ENCODE measurements at regions not wholly inside any gene's neighbourhood (a gene's known extent, or its start where the extent isn't known, plus 50 kb on each side); places are given as distances from the start of the nearest gene placed in this dataset.

- DNase-seq = no peak
Measured at GRCh38 chr5:3963652-3964051, 368.0 kb downstream of the IRX1 start.

DNA sequence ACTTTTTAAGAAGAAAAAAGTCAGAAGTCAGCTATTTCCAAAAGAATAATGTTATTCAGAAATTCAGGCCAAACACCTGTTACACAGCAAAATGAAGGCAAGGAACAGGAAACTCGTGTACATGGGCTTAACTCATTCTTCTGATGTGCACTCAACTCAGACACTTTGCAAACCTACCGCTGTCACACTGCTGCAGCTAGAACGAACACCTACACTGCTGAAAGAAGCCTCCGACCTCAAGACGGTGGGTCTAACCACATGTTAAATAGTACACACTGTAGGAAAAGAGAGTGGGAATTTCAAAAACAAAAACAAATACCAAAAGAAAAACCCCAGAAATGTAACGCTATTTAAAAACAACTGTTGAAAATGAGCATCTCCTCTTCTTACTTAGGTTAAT lies 384.5 kb downstream of the IRX1 start:
- no peak for DNase-seq

GRCh38 chr5:3987867-3988266 lies 392.2 kb downstream of the IRX1 start:
- DNase-seq = no peak

DNA sequence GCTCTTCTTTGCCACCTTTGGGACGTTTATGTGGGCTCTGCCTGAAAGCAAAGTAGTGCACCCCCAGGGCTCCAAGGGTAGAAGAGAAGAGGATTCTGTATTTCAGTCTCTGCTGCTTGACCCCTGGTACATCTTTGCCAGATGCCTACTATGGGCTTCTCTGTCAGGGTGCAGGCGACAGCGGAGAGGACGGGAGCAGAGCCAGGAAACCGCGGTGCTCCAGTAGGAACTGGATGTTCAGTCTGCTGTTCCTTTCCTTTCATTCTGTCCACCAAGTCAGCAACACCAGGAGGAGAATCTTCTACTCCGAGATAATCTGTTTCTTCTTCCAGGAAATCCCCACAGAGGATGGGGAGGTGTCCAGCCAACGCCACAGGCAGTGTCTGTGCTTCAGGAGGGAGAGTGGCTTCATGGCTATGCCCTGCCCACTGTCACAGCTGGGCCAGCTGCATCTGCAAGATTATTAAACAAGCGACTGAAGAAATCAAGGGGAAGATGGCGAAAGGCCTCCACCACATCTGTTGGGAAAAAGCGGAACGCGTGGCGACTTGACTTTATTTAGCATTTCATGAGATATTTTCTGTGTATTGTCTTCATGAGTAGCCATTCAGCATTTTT lies 398.3 kb downstream of the IRX1 start:
- no peak for DNase-seq

DNA sequence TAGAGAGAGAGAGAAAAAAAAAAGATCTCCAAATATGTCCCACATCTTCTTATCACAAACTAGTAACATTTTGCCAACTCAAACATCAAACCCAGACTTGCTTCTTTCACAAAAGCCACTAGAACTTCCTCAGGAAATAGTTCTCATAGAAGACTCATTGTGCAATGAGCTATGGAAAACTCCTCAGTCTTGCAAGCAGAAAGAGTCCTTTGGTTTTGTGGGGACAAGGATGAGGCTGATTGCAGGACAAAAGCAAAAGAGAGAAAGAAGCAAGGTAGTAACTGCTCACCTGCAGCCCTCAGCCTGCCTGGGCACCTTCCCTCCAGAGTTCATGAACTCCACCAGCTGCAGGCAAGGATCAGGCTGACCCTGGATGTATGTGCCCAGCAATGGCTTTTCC lies 399.0 kb downstream of the IRX1 start:
- DNase-seq = no peak

DNA sequence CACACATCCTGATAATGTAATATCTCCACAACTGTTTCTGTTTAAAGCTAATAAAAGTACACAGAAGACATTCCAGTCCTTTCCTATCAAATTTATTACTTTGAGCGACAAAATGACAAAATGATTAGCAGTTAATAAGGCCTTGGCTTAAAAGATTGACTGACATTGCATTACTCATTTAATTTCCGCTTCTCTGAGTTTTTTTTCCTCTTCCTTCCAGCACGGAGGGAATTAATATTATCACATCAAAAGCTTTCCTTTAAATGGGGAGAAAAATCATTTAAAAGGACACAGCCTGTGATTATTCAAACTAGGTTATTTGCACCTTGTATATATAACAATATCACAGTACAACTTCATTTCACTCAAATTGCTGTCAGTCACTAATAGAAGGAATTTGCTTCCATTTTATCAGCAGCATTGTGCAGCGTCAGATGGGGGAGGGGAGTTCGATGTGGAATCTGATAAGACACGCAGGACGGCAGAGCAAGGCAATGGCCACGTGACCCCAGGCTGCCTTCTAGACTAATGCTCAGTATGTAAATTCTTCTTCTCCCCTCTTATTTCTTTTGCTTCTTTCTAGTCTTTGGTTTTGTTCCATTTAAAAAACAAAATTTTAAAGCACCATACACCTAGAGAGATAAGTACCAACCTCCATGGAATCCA lies 400.5 kb downstream of the IRX1 start:
- DNase-seq = peak; percentile 64

GRCh38 chr5:3996707-3997336 lies 401.2 kb downstream of the IRX1 start:
- peak; percentile 96 for DNase-seq

GRCh38 chr5:3997670-3998069 lies 402.0 kb downstream of the IRX1 start:
- no peak for DNase-seq

DNA sequence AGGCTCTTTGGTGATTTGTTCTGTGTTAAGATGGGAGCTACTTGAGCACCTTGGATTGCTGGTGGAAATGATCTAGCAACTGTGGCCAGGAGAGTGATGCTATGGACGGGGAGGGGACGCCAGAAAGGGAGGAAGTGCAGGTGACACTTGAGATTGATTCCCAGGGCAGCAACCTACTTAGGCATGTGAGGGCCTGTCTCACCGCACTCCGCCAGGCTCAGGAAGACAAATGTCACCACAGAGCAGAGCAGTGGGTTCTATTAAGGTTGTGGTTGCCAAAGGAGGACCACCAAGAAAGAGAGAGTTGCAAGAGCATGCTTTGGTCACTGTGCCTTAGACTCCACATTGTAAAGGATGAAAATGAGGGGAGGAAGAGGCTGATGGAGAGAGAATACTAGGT lies 404.3 kb downstream of the IRX1 start:
- no peak for DNase-seq

DNA sequence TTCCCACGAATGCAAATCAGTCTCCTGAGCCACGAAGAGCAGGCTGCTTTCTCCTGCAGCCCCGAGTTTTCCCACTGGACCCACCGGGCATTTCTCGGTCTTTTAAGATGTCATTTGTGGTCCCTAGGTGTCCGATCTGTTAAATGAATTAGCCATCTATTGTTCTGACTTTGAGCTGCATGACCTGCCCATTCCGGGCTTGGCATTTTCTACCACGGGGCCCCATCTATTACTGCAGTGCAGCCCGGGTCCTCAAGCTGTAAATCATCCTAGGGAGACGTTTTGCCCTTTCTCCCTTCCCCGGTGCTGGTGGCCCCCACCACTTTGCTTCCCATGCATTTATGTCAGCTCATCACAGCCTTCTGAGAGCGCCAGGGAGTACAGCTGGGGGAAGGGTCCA lies 405.4 kb downstream of the IRX1 start:
- DNase-seq = no peak

DNA sequence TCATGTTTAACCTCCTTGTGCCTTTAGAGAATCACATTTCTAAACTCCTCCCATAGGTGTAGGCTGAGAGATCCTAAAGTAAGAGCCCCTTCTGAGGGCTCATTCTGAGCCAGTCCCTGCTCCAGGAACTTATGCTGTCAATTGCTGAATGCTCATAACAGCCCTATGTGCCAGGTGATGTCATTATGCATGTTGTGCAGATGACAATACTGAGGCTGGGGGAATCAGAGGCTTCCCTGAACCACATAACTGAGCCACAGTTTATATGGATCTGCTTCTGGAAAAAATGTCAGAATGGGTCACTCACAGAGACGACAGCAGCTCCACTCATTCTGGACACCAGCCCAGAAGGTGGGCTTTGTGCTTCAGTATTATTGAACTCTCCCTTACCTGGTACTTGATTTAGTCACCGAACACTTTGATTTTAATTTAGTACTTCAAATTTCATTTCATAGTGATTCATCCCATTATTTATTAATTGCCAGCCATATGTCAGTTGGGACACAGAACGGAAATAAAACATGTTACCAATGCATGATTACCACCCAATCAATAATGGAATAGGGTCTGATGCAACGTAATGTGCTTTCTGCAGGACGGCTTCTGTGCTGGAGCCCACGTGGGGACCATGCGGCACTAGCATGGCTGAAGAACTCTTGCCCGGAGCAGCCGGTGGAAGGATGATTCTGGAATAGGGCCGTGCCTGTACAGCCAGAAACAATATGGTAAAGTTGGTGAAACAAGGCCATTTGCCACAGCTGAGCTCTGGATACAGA lies 406.3 kb downstream of the IRX1 start:
- DNase-seq = no peak

GRCh38 chr5:4005335-4005734 lies 409.7 kb downstream of the IRX1 start:
- DNase-seq = no peak

DNA sequence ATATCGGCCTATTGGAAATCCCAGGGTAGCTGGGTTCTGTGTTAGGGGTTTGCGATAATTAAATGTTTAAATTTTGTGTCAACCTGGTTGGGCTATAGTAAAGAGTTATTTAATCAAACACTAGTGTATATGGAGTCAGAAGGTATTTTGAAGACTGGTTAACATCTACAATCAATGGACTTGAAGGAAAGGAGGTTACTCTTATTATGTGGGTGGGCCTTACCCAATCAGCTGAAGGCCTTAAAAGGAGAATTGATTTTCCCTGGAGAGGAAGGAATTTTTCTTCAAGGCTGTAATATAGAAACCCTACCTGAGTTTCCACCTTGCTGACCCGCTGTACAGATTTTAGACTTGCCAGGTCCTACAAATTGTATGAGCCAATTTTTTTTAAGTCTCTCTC lies 411.4 kb downstream of the IRX1 start:
- no peak for DNase-seq

GRCh38 chr5:4011943-4012342 lies 416.3 kb downstream of the IRX1 start:
- DNase-seq = no peak

DNA sequence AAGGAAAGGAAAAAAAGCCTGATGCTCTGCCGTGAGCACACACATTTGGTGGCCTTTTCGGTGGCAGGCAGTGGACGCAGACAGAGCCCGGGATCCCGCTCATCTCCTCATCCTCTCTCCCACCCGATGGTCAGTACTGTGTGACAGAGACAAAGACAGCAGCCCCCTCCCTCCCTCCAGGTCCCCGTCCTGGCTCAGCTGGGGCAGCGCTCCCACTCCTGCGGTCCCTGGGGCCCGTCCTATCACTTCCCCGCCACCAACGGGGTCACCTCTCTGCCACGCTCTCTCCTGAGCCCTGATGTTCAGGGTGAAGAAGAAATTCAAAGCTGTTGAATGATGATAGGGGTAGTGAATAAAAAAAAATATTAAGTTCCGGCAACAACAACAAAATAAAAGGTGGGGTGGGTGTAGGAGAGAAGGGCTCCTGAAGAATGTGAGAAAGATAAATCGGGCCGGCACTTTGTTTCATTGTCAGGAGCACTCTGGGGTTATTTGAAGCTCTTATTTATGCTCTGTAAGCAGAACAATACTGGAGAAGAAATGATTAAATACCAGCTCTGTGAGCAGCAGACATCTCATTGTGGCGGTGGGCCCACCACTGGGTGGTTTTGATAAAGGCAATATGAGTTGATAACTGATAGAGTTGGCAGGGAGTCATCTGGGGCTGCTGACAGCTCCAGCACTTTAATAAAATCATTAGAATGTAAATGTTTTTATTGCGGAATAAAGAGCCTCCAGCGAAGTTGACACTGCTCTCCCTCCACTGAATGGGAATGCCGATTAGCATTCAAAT lies 417.7 kb downstream of the IRX1 start:
- DNase-seq = no peak

GRCh38 chr5:4015709-4016108 lies 420.1 kb downstream of the IRX1 start:
- no peak for DNase-seq

GRCh38 chr5:4017076-4017803 lies 421.6 kb downstream of the IRX1 start:
- DNase-seq = no peak

DNA sequence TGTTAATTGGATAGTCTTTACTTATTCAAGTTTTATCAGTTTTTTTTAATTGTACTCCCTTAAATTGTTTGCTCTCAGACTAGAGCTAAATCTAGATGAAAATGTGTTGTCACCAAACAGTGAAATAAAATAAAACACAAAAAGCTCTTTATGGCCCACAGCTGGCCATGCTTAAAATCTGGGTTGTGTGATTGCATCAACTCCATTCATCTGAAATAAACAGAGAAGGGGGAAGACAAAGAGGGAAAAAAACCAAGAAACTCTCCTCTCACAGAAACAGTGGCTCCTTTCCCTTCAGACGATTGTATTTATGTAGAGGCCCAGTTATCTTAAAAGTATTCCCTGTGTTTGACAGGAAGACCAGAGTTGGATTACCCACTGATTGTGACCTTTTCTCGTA lies 422.4 kb downstream of the IRX1 start:
- DNase-seq = no peak

DNA sequence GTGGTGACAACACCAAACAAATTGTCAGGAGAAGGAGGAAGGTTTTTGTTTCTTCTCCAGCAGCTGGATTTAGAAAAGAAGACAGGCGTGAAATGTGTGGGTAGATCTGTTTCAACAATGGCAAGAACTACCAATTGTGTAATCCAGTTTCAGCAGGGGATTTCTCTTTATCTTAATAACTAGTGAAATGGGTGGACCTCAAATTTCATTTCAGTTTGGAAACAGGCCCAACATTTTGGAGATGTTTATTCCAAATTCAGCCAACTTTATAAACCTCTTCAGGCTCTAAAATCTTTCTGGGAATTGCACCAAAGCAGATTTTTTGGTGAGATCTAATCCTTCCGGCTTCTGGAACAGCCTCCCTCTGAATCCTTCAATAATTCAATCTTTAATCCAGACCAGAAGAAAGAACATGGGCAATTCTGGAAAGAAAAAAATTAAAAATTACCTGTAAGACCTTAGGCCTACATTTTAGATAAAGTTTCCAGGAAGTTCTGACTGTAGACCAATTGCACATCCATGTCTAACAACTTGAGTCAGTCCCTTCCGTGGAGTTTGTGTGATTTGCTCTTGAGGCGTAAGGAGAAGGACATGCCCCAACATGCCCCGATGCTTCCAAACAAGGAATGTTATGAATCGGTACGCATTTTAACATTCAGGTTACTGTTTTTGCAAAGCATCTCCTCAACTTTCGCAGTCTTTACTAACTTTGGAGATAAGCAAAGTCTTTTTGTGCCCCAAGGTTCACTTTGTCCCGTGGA lies 423.6 kb downstream of the IRX1 start:
- DNase-seq = no peak

GRCh38 chr5:4019841-4020240 lies 424.2 kb downstream of the IRX1 start:
- no peak for DNase-seq

DNA sequence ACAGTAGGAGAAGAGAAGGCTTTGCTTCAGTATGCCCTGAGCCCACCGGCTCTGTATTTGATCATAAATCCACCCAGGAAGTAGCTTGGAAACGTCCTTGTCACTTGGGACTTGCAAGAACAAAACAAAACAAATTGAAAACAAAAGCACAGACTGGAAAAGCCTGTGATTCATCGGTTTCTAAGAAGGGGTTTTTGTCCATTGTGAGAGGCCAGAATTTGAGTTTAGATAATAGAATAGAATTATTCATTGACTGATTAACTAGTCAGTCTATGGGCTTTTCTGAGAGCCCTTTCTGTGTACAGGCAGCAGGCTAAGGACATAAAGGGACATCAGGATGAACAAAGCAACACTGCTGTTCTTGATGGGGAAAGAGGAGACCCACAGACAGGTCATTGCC lies 424.8 kb downstream of the IRX1 start:
- no peak for DNase-seq
